ENCODE measurements at regions not wholly inside any gene's neighbourhood (a gene's known extent, or its start where the extent isn't known, plus 50 kb on each side); places are given as distances from the start of the nearest gene placed in this dataset.

DNA sequence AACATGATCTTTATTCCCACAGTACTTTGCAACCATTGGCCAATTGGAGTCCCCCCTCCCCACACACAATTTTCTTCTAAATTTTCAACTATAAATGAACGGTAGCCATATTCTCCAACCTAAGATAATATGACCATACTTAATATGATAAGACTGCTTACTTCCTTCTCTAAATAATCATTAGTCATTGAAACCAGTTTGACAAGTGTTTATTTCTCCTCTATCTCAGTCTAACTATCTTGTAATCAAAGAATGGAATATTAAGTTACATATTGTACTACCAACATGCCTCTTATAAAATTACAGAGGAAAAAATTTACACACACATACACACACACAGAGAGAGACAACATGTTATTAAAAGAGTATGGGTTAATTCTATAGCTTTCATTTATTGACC lies 567.4 kb upstream of the TMPRSS15 start:
- POLR2A ChIA-PET: no interaction called here
- intact Hi-C loops (cut with micrococcal nuclease): no loop called here
- peaks cover 0 to 23% (median 7%) of the 10 kb centered on the region in 11 donors for H3K9me3 Mint-ChIP-seq
- H3K4me1 Mint-ChIP-seq: no peaks in the 10 kb centered on the region
- no peak overlapping the region for H3K4me3 Mint-ChIP-seq
- H3K36me3 ChIP-seq (ENCODE audit: control insufficient read depth in 2 of 3, insufficient read depth in 3 of 3, low read length in 3 of 3): no peaks in the 10 kb centered on the region
- no peak overlapping the region for H3K27ac ChIP-seq (ENCODE audit: low read depth, low read length)
- H3K36me3 Mint-ChIP-seq: peaks cover 0 to 3% (median 0%) of the 10 kb centered on the region in 5 donors
- no peak overlapping the region for H3K4me3 ChIP-seq (ENCODE audit: low read length)
- CTCF ChIA-PET: no interaction called here
- H3K27me3 Mint-ChIP-seq: no peaks in the 10 kb centered on the region
- no peak for DNase-seq
- H3K9me3 ChIP-seq (ENCODE audit: control insufficient read depth in 2 of 3, low read length in 3 of 3): no peaks in the 10 kb centered on the region
- no peak for ATAC-seq
- no peaks in the 10 kb centered on the region for H3K27me3 ChIP-seq (ENCODE audit: control insufficient read depth in 2 of 2, insufficient read depth in 2 of 2, low read length in 2 of 2)
- no peaks in the 10 kb centered on the region for H3K4me1 ChIP-seq (ENCODE audit: control insufficient read depth in 2 of 2, insufficient read depth in 2 of 2, low read length in 2 of 2)
- no peak overlapping the region for H3K27ac Mint-ChIP-seq

DNA sequence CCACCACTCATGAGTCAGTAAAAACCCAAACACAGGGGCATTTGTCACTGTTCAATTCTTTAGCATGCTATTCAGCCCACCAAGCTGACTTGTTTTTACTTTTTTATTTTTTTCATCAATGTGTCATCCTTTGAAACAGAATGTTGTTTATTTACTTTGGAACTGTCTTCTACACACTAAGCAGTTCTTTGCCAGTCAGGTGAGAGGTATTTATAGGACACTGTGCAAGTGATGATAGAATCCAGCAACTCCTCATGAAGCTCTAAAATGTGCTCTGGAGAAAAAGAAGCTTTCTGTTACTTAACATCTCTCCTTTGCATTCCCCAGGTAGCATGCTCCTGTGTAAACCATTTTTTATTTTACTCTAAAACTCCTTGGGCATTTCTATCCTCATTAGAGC lies 582.0 kb upstream of the TMPRSS15 start:
- no peak overlapping the region for H3K4me3 Mint-ChIP-seq
- Histone ChIP-seq H3K9me3 (ENCODE audit: control insufficient read depth in 2 of 3, low read length in 3 of 3) (peaks cover 0 to 5% (median 0%) of the 10 kb centered on the region in 3 experiments), H3K27me3 (ENCODE audit: control insufficient read depth in 2 of 2, insufficient read depth in 2 of 2, low read length in 2 of 2) (no peaks in the 10 kb centered on the region), H3K4me1 (ENCODE audit: control insufficient read depth in 2 of 2, insufficient read depth in 2 of 2, low read length in 2 of 2) (no peaks in the 10 kb centered on the region), H3K36me3 (ENCODE audit: control insufficient read depth in 2 of 3, insufficient read depth in 3 of 3, low read length in 3 of 3) (no peaks in the 10 kb centered on the region), H3K27ac (ENCODE audit: low read depth, low read length) (no peak overlapping the region), H3K4me3 (ENCODE audit: low read length) (no peak overlapping the region)
- no peaks in the 10 kb centered on the region for H3K27me3 Mint-ChIP-seq
- peaks cover 0 to 3% (median 0%) of the 10 kb centered on the region in 5 donors for H3K36me3 Mint-ChIP-seq
- no peak overlapping the region for H3K27ac Mint-ChIP-seq
- H3K4me1 Mint-ChIP-seq: no peaks in the 10 kb centered on the region
- ATAC-seq (no peak), DNase-seq (no peak)
- ChIA-PET POLR2A (no interaction called here), CTCF (no interaction called here)
- peaks cover 0 to 22% (median 8%) of the 10 kb centered on the region in 11 donors for H3K9me3 Mint-ChIP-seq
- intact Hi-C loops (cut with micrococcal nuclease): no loop called here

DNA sequence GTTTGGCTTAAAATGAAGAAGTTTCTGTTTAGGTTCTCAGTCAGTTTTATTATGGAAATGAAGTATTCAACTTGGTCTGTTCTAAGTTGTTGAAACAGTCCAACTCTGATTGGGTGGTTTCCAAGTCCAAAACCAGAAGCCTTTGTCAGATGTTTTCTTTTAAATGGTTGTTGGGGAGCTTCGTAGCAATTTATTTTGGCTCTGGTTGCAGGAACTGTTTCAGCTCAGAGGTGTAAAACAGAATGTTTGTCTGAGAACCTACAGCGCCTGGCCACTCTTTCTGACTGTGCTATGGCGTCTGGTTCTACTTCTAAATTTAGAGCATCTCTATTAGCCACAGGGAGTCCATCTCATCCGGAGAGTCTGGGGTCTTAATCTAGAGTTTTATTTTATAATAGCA lies 582.6 kb upstream of the TMPRSS15 start:
- ChIA-PET POLR2A (no interaction called here), CTCF (no interaction called here)
- H3K27ac Mint-ChIP-seq: no peak overlapping the region
- H3K4me3 ChIP-seq (ENCODE audit: low read length): no peak overlapping the region
- intact Hi-C loops (cut with micrococcal nuclease): no loop called here
- H3K27me3 ChIP-seq (ENCODE audit: control insufficient read depth in 2 of 2, insufficient read depth in 2 of 2, low read length in 2 of 2): no peaks in the 10 kb centered on the region
- no peak overlapping the region for H3K4me3 Mint-ChIP-seq
- DNase-seq: no peak
- H3K9me3 ChIP-seq (ENCODE audit: control insufficient read depth in 2 of 3, low read length in 3 of 3): peaks cover 0 to 5% (median 0%) of the 10 kb centered on the region in 3 experiments
- H3K9me3 Mint-ChIP-seq: peaks cover 0 to 22% (median 8%) of the 10 kb centered on the region in 11 donors
- no peaks in the 10 kb centered on the region for H3K36me3 ChIP-seq (ENCODE audit: control insufficient read depth in 2 of 3, insufficient read depth in 3 of 3, low read length in 3 of 3)
- peaks cover 0 to 3% (median 0%) of the 10 kb centered on the region in 5 donors for H3K36me3 Mint-ChIP-seq
- no peak overlapping the region for H3K27ac ChIP-seq (ENCODE audit: low read depth, low read length)
- H3K4me1 Mint-ChIP-seq: no peaks in the 10 kb centered on the region
- ATAC-seq: no peak
- H3K4me1 ChIP-seq (ENCODE audit: control insufficient read depth in 2 of 2, insufficient read depth in 2 of 2, low read length in 2 of 2): no peaks in the 10 kb centered on the region
- H3K27me3 Mint-ChIP-seq: no peaks in the 10 kb centered on the region

DNA sequence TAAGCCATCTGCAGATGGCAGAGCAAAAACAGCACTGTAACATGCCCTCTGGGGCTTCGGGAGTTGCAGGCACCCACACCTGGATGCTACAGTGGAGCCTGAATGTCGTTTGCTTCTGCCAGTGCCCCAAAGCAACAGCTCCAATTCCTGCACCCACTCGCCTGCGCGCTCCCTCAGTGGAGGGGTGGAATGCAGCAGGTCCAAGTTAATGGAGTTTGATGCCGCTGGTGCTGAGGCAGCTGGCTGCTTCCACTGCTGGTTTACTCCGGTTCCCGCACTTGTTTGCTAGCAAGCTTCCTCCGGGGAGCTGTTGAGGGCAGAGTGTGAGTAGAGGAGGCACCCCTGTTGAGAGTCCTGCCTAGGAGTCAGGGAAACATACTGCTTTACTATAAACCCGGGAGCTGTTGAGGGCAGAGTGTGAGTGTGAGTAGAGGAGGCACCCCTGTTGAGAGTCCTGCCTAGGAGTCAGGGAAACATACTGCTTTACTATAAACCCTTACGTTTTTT lies 584.0 kb upstream of the TMPRSS15 start:
- no peak overlapping the region for H3K27ac Mint-ChIP-seq
- Histone ChIP-seq H3K27ac (ENCODE audit: low read depth, low read length) (no peak overlapping the region), H3K36me3 (ENCODE audit: control insufficient read depth in 2 of 3, insufficient read depth in 3 of 3, low read length in 3 of 3) (no peaks in the 10 kb centered on the region), H3K4me1 (ENCODE audit: control insufficient read depth in 2 of 2, insufficient read depth in 2 of 2, low read length in 2 of 2) (no peaks in the 10 kb centered on the region), H3K27me3 (ENCODE audit: control insufficient read depth in 2 of 2, insufficient read depth in 2 of 2, low read length in 2 of 2) (no peaks in the 10 kb centered on the region), H3K9me3 (ENCODE audit: control insufficient read depth in 2 of 3, low read length in 3 of 3) (peaks cover 0 to 5% (median 0%) of the 10 kb centered on the region in 3 experiments), H3K4me3 (ENCODE audit: low read length) (no peak overlapping the region)
- no peak overlapping the region for H3K4me3 Mint-ChIP-seq
- H3K27me3 Mint-ChIP-seq: no peaks in the 10 kb centered on the region
- intact Hi-C loops (cut with micrococcal nuclease): no loop called here
- CTCF ChIA-PET: no interaction called here
- peaks cover 0 to 17% (median 10%) of the 10 kb centered on the region in 11 donors for H3K9me3 Mint-ChIP-seq
- no peak for ATAC-seq
- DNase-seq: no peak
- no peaks in the 10 kb centered on the region for H3K4me1 Mint-ChIP-seq
- H3K36me3 Mint-ChIP-seq: peaks cover 0 to 3% (median 0%) of the 10 kb centered on the region in 5 donors
- POLR2A ChIA-PET: no interaction called here

DNA sequence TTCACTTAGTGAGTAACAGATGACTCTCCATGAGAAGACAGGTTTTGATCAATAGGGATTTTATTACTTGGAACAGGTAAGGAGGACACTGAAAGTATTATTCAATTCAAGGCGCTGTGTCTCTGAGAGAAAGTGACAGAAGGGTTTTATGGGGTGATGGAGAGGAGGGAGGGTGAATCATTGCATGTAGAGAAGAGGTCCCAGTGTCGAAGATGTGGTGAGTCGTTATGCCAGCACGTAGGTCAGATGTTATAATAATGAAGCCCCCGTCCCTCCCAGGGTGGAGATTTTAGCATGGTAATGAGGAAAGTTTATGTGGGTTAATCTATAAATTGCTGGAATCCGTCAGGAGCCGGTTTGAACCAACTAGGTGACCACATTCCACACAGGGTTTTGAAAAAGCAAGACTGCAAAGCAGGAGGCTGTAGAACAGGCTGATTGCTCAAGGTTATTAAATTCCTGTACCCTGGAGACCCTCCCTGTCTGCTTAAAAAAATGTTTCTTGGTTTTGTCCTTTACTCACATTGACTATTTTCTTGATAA lies 586.4 kb upstream of the TMPRSS15 start:
- POLR2A ChIA-PET: no interaction called here
- intact Hi-C loops (cut with micrococcal nuclease): no loop called here
- ATAC-seq: no peak
- Mint-ChIP-seq H3K9me3 (peaks cover 0 to 22% (median 7%) of the 10 kb centered on the region in 11 donors), H3K36me3 (peaks cover 0 to 3% (median 0%) of the 10 kb centered on the region in 5 donors), H3K27me3 (no peaks in the 10 kb centered on the region), H3K4me1 (no peaks in the 10 kb centered on the region), H3K4me3 (no peak overlapping the region), H3K27ac (no peak overlapping the region)
- CTCF ChIA-PET: no interaction called here
- Histone ChIP-seq H3K4me3 (ENCODE audit: low read length) (no peak overlapping the region), H3K9me3 (ENCODE audit: control insufficient read depth in 2 of 3, low read length in 3 of 3) (peaks cover 0 to under 1% (median 0%) of the 10 kb centered on the region in 3 experiments), H3K27me3 (ENCODE audit: control insufficient read depth in 2 of 2, insufficient read depth in 2 of 2, low read length in 2 of 2) (no peaks in the 10 kb centered on the region), H3K27ac (ENCODE audit: low read depth, low read length) (no peak overlapping the region), H3K4me1 (ENCODE audit: control insufficient read depth in 2 of 2, insufficient read depth in 2 of 2, low read length in 2 of 2) (no peaks in the 10 kb centered on the region), H3K36me3 (ENCODE audit: control insufficient read depth in 2 of 3, insufficient read depth in 3 of 3, low read length in 3 of 3) (no peaks in the 10 kb centered on the region)
- no peak for DNase-seq

DNA sequence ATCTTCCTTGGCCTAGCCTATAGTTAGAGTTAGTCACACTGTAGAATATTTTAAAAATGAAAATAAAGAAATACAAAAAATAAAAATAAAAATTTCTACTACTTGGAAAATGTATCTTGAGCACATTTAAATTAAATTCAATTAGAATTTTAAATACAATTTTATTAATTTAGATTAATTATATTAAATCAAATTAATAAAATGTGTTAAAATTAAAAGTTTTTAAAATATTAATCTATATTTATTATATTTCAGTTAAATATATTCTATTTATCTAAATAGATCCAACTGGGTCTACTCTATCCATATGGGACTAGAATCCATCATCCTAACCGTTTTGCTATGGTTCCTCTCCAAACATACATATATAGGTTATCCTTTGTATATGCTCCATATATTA lies 588.3 kb upstream of the TMPRSS15 start:
- no peak overlapping the region for H3K27ac ChIP-seq (ENCODE audit: low read depth, low read length)
- no peak for ATAC-seq
- Mint-ChIP-seq H3K36me3 (peaks cover 0 to 3% (median 0%) of the 10 kb centered on the region in 5 donors), H3K4me1 (no peaks in the 10 kb centered on the region), H3K27ac (no peak overlapping the region), H3K27me3 (no peaks in the 10 kb centered on the region), H3K9me3 (peaks cover 0 to 32% (median 9%) of the 10 kb centered on the region in 11 donors), H3K4me3 (no peak overlapping the region)
- H3K36me3 ChIP-seq (ENCODE audit: control insufficient read depth in 2 of 3, insufficient read depth in 3 of 3, low read length in 3 of 3): no peaks in the 10 kb centered on the region
- H3K9me3 ChIP-seq (ENCODE audit: control insufficient read depth in 2 of 3, low read length in 3 of 3): no peaks in the 10 kb centered on the region
- H3K27me3 ChIP-seq (ENCODE audit: control insufficient read depth in 2 of 2, insufficient read depth in 2 of 2, low read length in 2 of 2): no peaks in the 10 kb centered on the region
- CTCF ChIA-PET: no interaction called here
- POLR2A ChIA-PET: no interaction called here
- no peak for DNase-seq
- no peaks in the 10 kb centered on the region for H3K4me1 ChIP-seq (ENCODE audit: control insufficient read depth in 2 of 2, insufficient read depth in 2 of 2, low read length in 2 of 2)
- no peak overlapping the region for H3K4me3 ChIP-seq (ENCODE audit: low read length)
- intact Hi-C loops (cut with micrococcal nuclease): no loop called here

DNA sequence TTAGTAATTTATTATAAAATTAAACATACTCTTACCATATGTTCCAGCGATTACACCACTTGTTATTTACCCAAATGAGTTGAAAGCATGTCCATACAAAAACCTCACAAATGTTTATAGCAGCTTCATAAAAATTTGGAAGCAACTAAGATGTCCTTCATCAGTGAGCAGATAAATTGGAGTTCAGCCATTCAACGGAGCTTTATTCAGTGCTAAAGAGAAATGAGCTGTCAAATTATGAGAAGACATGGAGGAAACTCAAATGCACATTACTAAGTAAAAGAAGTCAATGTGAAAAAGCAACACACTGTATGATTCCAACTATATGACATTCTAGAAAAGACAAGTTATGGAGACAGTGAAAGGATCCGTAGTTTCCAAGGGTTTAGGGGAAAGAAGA lies 606.7 kb upstream of the TMPRSS15 start:
- DNase-seq: no peak
- Mint-ChIP-seq H3K27me3 (no peaks in the 10 kb centered on the region), H3K27ac (no peak overlapping the region), H3K36me3 (no peaks in the 10 kb centered on the region), H3K4me1 (no peaks in the 10 kb centered on the region), H3K9me3 (peaks cover 0 to 31% (median 3%) of the 10 kb centered on the region in 11 donors), H3K4me3 (no peak overlapping the region)
- Histone ChIP-seq H3K4me3 (ENCODE audit: low read length) (no peak overlapping the region), H3K9me3 (ENCODE audit: control insufficient read depth in 2 of 3, low read length in 3 of 3) (no peaks in the 10 kb centered on the region), H3K4me1 (ENCODE audit: control insufficient read depth in 2 of 2, insufficient read depth in 2 of 2, low read length in 2 of 2) (no peaks in the 10 kb centered on the region), H3K27me3 (ENCODE audit: control insufficient read depth in 2 of 2, insufficient read depth in 2 of 2, low read length in 2 of 2) (no peaks in the 10 kb centered on the region), H3K36me3 (ENCODE audit: control insufficient read depth in 2 of 3, insufficient read depth in 3 of 3, low read length in 3 of 3) (no peaks in the 10 kb centered on the region), H3K27ac (ENCODE audit: low read depth, low read length) (no peak overlapping the region)
- intact Hi-C loops (cut with micrococcal nuclease): no loop called here
- ATAC-seq: no peak
- CTCF ChIA-PET: no interaction called here
- POLR2A ChIA-PET: no interaction called here
